ENCODE measurements at regions not wholly inside any gene's neighbourhood (a gene's known extent, or its start where the extent isn't known, plus 50 kb on each side); places are given as distances from the start of the nearest gene placed in this dataset.

DNA sequence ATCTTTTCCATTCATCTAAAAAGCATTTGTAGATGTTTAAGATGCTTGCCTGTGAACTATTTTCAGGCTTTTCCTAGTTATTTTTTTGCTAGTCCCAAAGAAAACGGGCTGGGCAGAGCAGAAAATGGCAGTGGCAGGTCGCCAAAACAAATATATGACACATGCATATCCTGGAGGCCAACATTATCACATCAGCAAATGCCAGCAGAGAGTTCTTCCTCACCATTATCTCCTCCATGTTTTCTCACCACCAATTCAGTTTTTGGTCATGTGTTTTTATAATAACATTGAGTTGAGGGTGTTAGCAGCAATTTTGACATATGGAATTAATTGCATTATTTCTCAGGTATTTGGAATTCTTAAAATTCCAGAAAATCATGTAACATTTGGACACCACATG lies 97.9 kb upstream of the EOLA2 start:
- no peak for DNase-seq (ENCODE audit: low read depth)
- H3K4me3 ChIP-seq (ENCODE audit: low read depth, low read length), result no peak overlapping the region
- in situ Hi-C loops (cut with HindIII; ENCODE audit: low sequenced_read_pairs), result no loop called here
- no peak for TF ChIP-seq CTCF (IDR thresholded peaks at IDR 0.05; ENCODE audit: low read depth, low read length, missing control alignments)

DNA sequence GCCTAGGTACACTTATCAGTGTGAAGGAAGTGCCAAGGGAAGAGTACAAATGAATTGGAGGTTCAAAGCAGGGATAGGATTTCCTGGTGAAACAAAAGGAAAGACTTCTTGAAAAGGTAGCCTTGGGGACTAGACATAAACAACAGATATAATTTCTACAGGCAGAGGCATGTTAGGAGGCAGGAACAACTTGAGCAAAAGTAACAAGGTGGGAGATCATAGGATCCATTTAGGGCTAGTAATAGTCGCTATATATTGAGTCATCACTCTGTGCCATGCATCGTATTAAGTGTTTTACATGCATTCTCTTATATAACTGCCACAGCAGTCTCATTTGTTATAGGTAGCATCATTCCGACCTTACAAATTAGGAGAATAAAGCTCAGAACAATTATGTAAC lies 98.3 kb upstream of the EOLA2 start:
- no peak for TF ChIP-seq CTCF (IDR thresholded peaks at IDR 0.05; ENCODE audit: low read depth, low read length, missing control alignments)
- DNase-seq (ENCODE audit: low read depth), result no peak
- no peak overlapping the region for H3K4me3 ChIP-seq (ENCODE audit: low read depth, low read length)
- in situ Hi-C loops (cut with HindIII; ENCODE audit: low sequenced_read_pairs), result no loop called here

- H3K4me3 ChIP-seq (ENCODE audit: low read depth, low read length), result no peak overlapping the region
- TF ChIP-seq CTCF (IDR thresholded peaks at IDR 0.05; ENCODE audit: low read depth, low read length, missing control alignments), result no peak
- DNase-seq (ENCODE audit: low read depth), result no peak
- in situ Hi-C loops (cut with HindIII; ENCODE audit: low sequenced_read_pairs), result no loop called here
Observed at GRCh38 chrX:150037041-150037440, 98.8 kb upstream of the EOLA2 start.

DNA sequence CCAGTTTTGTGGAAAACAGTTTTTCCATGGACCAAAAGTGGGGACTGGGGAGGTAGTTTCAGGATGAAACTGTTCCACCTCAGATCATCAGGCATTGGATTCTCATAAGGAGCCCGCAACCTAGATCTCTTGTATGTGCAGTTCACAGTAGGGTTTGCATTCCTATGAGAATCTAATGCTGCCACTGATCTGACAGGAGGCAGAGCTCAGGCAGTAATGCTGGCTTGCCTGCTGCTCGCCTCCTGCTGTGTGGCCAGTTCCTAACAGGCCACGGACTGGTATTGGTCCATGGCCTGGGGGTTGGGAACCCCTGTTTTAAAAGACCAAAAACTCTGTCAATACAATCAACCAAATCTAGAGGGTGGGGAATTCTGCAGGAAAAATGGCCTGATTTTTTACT lies 100.0 kb upstream of the EOLA2 start:
- H3K4me3 ChIP-seq (ENCODE audit: low read depth, low read length), result no peak overlapping the region
- in situ Hi-C loops (cut with HindIII; ENCODE audit: low sequenced_read_pairs), result no loop called here
- no peak for TF ChIP-seq CTCF (IDR thresholded peaks at IDR 0.05; ENCODE audit: low read depth, low read length, missing control alignments)
- DNase-seq (ENCODE audit: low read depth), result no peak

DNA sequence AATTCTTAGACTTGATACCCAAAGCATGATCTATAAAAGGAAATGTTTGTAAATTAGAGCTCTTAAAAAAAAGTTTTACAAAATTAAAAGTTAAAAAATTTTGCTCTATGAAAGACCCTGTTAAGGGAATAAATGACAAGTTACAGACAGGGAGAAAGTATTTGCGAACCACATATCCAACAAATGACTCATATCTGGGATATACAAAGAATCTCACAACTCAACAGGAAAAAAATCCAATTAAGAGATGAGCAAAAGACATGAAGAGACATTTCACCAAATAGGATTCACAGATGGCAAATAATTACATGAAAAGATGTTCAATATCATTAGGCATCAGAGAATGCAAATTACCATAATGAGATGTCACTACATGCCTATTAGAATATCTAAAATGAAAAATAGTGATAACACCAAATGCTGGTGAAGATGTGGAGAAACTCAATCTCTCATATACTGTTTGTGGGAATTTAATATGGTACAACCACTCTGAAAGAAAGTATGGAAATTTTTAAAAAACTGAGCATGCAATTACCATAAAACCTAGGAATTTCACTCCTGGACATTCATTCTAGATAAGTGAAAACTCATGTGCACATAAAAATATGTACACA lies 100.8 kb upstream of the EOLA2 start:
- no peak overlapping the region for H3K4me3 ChIP-seq (ENCODE audit: low read depth, low read length)
- in situ Hi-C loops (cut with HindIII; ENCODE audit: low sequenced_read_pairs), result no loop called here
- DNase-seq (ENCODE audit: low read depth), result no peak
- no peak for TF ChIP-seq CTCF (IDR thresholded peaks at IDR 0.05; ENCODE audit: low read depth, low read length, missing control alignments)

GRCh38 chrX:150041208-150041607 lies 102.9 kb upstream of the EOLA2 start:
- H3K4me3 ChIP-seq (ENCODE audit: low read depth, low read length), result no peak overlapping the region
- no peak for DNase-seq (ENCODE audit: low read depth)
- in situ Hi-C loops (cut with HindIII; ENCODE audit: low sequenced_read_pairs), result no loop called here
- no peak for TF ChIP-seq CTCF (IDR thresholded peaks at IDR 0.05; ENCODE audit: low read depth, low read length, missing control alignments)

DNA sequence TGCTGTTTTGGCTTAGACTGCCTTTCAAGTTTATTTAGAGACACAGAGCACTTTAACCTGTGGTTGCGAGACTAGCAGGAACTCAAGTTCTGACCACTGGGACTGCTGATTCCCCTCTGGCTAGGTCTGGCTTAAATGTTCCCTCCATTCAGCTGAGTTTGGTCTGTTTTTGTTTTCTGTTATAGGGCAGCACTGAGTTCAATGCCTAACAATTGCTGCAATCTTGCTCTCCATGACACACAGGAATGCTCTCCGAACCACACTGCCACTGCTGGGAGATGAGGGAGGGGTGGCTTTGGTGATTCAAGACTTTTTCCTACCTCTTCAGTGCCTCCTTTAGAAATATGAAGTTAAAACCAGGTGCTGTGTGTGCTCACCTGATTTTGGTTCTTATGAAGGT lies 106.3 kb upstream of the EOLA2 start:
- in situ Hi-C loops (cut with HindIII; ENCODE audit: low sequenced_read_pairs), result no loop called here
- no peak for DNase-seq (ENCODE audit: low read depth)
- no peak overlapping the region for H3K4me3 ChIP-seq (ENCODE audit: low read depth, low read length)
- no peak for TF ChIP-seq CTCF (IDR thresholded peaks at IDR 0.05; ENCODE audit: low read depth, low read length, missing control alignments)

Measured in astrocyte of the cerebellum (primary cell).